GM13977 (cell line): ENCODE measurements at regions not wholly inside any gene's neighbourhood (a gene's known extent, or its start where the extent isn't known, plus 50 kb on each side); places are given as distances from the start of the nearest gene placed in this dataset.

Source experiments
- DNase-seq: peaks from one replicate; pipeline ENCODE4 v3.0.0; 2012; ENCODE audit warnings: low spot score
- CTCF ChIP-seq: IDR thresholded peaks from 2 replicates; pipeline ENCODE4 v1.5.1; 2012; ENCODE audit warnings: mild to moderate bottlenecking, control low read depth; ENCODE audit not compliant: insufficient read depth; ENCODE audit errors: extremely low read depth, missing control alignments
- in situ Hi-C: fragments of 300-500 bp; cut with MboI; formaldehyde crosslinking; loops from one replicate; pipeline ENCODE4 v1.12.0; 2022; ENCODE audit warnings: low sequenced_read_pairs, low pct_unique_long_range_greater_than_20kb, mixed read lengths, inconsistent platforms; ENCODE audit not compliant: unreplicated experiment

- no peak for TF ChIP-seq CTCF
- in situ Hi-C loops = no loop called here
- DNase-seq = no peak
These were observed 50.9 kb upstream of the TMEM164 start for GRCh38 chrX:109952050-109952449.

- peak; percentile 17 for DNase-seq
- TF ChIP-seq CTCF = no peak
- in situ Hi-C loops = no loop called here
These were observed 49.7 kb upstream of the TMEM164 start for GRCh38 chrX:109952985-109953905.
